Glutamatergic neuron (in vitro differentiated cells): ENCODE measurements at regions not wholly inside any gene's neighbourhood (a gene's known extent, or its start where the extent isn't known, plus 50 kb on each side); places are given as distances from the start of the nearest gene placed in this dataset.

Experiments used
- DNase-seq: peaks from one replicate; pipeline ENCODE4 v3.0.0; 2022
- H3K27ac Mint-ChIP-seq: one replicate; pipeline ENCODE4 v1.8.0; 2020; ENCODE audit warnings: mild to moderate bottlenecking, mixed read lengths, inconsistent platforms; ENCODE audit not compliant: unreplicated experiment
- H3K27me3 Mint-ChIP-seq: one replicate; pipeline ENCODE4 v1.8.0; 2020; ENCODE audit warnings: mild to moderate bottlenecking, moderate library complexity, mixed read lengths, inconsistent platforms; ENCODE audit not compliant: unreplicated experiment
- H3K36me3 Mint-ChIP-seq: one replicate; pipeline ENCODE4 v1.8.0; 2020; ENCODE audit warnings: mild to moderate bottlenecking, mixed read lengths, inconsistent platforms; ENCODE audit not compliant: unreplicated experiment
- H3K4me1 Mint-ChIP-seq: one replicate; pipeline ENCODE4 v1.8.0; 2020; ENCODE audit warnings: mild to moderate bottlenecking, low read depth, mixed read lengths, inconsistent platforms; ENCODE audit not compliant: unreplicated experiment
- H3K4me3 Mint-ChIP-seq: one replicate; pipeline ENCODE4 v1.8.0; 2020; ENCODE audit warnings: mild to moderate bottlenecking, mixed read lengths, inconsistent platforms; ENCODE audit not compliant: unreplicated experiment
- H3K9me3 Mint-ChIP-seq: one replicate; pipeline ENCODE4 v1.8.0; 2020; ENCODE audit warnings: mild to moderate bottlenecking, moderate library complexity, mixed read lengths, inconsistent platforms; ENCODE audit not compliant: unreplicated experiment
- TF ChIP-seq, protein P1 (sequence below): fragments of 200-600 bp; sonication (generic); IDR thresholded peaks from one replicate; pipeline ENCODE4 v1.5.0; 2021; ENCODE audit not compliant: partially characterized antibody, unreplicated experiment

DNA sequence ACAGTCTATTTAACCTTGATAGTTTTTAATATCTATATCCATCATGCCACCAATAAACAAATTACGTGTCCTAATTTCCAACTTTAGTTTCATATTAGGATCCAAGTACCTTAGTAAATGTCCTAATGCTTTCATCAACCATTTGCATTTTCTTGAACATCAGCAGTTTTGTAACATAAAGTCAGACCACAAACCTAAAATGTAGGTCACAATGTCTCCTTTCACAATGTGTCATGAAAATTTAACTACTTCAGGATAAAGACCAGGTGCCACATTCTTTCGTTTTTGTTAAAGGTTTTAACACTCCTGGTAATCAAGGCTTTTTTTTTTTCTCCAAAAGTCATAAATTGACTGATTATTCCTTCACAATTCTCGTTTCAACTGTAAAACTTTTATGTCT is 310.7 kb upstream of the PMFBP1 start:
- Mint-ChIP-seq H3K27me3 (no peaks in the 10 kb centered on the region), H3K36me3 (no peaks in the 10 kb centered on the region), H3K27ac (no peak overlapping the region), H3K4me3 (no peak overlapping the region), H3K4me1 (no peaks in the 10 kb centered on the region), H3K9me3 (no peaks in the 10 kb centered on the region)
- no peak for DNase-seq
- TF ChIP-seq, protein P1, sequence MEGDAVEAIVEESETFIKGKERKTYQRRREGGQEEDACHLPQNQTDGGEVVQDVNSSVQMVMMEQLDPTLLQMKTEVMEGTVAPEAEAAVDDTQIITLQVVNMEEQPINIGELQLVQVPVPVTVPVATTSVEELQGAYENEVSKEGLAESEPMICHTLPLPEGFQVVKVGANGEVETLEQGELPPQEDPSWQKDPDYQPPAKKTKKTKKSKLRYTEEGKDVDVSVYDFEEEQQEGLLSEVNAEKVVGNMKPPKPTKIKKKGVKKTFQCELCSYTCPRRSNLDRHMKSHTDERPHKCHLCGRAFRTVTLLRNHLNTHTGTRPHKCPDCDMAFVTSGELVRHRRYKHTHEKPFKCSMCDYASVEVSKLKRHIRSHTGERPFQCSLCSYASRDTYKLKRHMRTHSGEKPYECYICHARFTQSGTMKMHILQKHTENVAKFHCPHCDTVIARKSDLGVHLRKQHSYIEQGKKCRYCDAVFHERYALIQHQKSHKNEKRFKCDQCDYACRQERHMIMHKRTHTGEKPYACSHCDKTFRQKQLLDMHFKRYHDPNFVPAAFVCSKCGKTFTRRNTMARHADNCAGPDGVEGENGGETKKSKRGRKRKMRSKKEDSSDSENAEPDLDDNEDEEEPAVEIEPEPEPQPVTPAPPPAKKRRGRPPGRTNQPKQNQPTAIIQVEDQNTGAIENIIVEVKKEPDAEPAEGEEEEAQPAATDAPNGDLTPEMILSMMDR = no peak

DNA sequence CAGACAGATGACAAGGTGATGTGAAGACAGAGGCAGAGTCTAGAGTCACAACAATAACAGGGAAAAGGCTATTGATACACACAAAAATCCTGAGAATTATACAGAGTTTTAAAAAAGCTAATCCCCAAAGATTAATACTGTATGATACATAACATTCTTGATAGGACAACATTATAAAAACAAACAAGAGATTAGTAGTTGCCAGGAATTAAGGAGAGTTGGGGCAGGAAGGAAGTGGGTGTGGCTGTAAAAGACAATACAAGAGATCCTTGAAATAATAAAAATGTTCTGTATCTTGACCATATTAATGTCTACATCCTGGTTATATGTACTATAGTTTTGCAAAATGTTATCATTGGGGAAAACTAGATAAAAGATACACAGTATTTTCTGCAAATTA is 309.5 kb upstream of the PMFBP1 start:
- H3K9me3 Mint-ChIP-seq = no peaks in the 10 kb centered on the region

DNA sequence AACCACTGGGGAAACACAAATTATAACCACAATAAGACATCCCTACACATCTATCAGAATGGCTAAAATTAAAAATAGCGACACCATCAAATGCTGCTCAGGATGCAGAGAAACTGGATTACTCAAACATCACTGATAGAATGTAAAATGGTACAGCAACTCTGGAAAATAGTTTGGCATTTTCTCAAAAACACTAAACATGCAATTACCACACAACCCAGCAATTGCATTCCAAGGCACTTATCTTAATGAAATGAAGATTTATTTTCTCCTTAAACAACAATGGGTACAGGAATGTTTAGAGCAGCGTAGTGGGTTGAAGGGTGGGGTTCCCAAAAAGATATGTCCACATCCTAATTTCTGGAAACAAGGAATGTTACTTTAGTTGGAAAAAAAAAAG is 309.0 kb upstream of the PMFBP1 start:
- H3K27ac Mint-ChIP-seq = no peak overlapping the region
- TF ChIP-seq, protein P1 = no peak
- no peaks in the 10 kb centered on the region for H3K27me3 Mint-ChIP-seq
- no peaks in the 10 kb centered on the region for H3K4me1 Mint-ChIP-seq
- H3K36me3 Mint-ChIP-seq = no peaks in the 10 kb centered on the region
- DNase-seq = no peak
- no peaks in the 10 kb centered on the region for H3K9me3 Mint-ChIP-seq
- no peak overlapping the region for H3K4me3 Mint-ChIP-seq

More for the DNA sequence above, 309.5 kb upstream of the PMFBP1 start:
- DNase-seq = no peak
- TF ChIP-seq, protein P1 = no peak
- H3K4me1 Mint-ChIP-seq = no peaks in the 10 kb centered on the region
- H3K27me3 Mint-ChIP-seq = no peaks in the 10 kb centered on the region
- no peaks in the 10 kb centered on the region for H3K36me3 Mint-ChIP-seq
- no peak overlapping the region for H3K4me3 Mint-ChIP-seq
- no peak overlapping the region for H3K27ac Mint-ChIP-seq

DNA sequence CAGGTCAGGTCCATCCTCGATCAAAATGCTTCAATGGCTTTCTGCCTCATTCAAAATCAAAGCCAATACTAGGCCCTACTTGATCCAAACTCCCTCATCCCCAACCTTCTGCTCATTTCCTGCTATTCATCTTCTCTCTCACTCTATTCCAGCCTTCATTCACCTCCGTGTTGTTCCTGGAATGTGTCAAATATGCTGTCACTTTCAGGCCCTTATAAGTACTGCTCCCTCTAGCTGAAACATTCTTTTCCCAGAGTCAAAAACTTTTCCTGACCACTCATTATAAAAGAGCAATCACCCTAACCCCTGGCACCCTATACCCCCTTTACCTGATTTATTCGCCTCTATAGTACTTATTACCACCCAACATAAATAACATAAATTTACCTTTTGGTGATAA is 303.7 kb upstream of the PMFBP1 start:
- no peak overlapping the region for H3K4me3 Mint-ChIP-seq
- H3K36me3 Mint-ChIP-seq = no peaks in the 10 kb centered on the region
- no peak overlapping the region for H3K27ac Mint-ChIP-seq
- H3K4me1 Mint-ChIP-seq = no peaks in the 10 kb centered on the region
- H3K27me3 Mint-ChIP-seq = no peaks in the 10 kb centered on the region
- no peaks in the 10 kb centered on the region for H3K9me3 Mint-ChIP-seq
- TF ChIP-seq, protein P1 = no peak
- DNase-seq = no peak

DNA sequence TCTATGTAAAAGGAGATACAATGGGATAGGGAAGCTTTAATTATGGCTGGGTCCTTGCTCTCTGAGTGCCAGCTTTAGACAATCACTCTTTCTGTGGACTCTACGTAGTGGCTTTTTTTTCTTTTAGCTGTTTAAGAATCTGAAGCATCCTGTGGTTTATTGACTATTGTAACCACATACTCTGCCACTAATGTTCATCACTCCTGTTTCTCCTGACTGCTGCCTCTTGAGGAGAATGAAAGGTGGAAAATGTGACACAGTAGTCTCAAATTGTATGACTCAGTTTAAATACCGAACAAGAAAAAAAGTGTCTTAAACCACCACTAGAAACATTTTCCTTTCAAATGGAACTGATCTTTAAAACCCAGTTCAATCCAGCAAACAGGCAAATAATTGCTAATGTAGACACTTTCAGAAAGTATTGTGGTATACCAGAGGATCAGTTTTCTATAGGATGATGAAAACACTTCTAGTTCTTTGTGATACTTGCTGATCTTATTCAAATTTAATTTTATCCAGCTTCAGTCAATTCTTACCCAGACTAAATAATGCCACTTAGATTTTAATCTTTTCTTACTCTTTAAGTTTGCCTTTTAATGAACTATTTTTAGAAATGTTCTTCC is 302.7 kb upstream of the PMFBP1 start:
- H3K9me3 Mint-ChIP-seq = no peaks in the 10 kb centered on the region
- no peaks in the 10 kb centered on the region for H3K4me1 Mint-ChIP-seq
- TF ChIP-seq, protein P1 = no peak
- no peak overlapping the region for H3K27ac Mint-ChIP-seq
- no peaks in the 10 kb centered on the region for H3K36me3 Mint-ChIP-seq
- H3K4me3 Mint-ChIP-seq = no peak overlapping the region
- H3K27me3 Mint-ChIP-seq = no peaks in the 10 kb centered on the region
- DNase-seq = no peak
